DMS153 (cell line): ENCODE measurements at regions not wholly inside any gene's neighbourhood (a gene's known extent, or its start where the extent isn't known, plus 50 kb on each side); places are given as distances from the start of the nearest gene placed in this dataset.

Experiments used
- DNase-seq: peaks from one replicate; lab custom pipeline; 2025; lab: John Stamatoyannopoulos, UW

GRCh38 chr14:22452330-22452729 lies 136.7 kb downstream of the DAD1 start:
- no peak for DNase-seq

- DNase-seq: no peak
These were observed 138.8 kb downstream of the DAD1 start for GRCh38 chr14:22450266-22450665.

- DNase-seq: no peak
These were observed 139.5 kb downstream of the DAD1 start for GRCh38 chr14:22449600-22449905.

GRCh38 chr14:22448905-22449599 lies 140.0 kb downstream of the DAD1 start:
- DNase-seq: no peak

- no peak for DNase-seq
These were observed 140.8 kb downstream of the DAD1 start for GRCh38 chr14:22448035-22448904.

GRCh38 chr14:22438742-22439141 lies 150.3 kb downstream of the DAD1 start:
- DNase-seq: no peak

- DNase-seq: no peak
These were observed 154.0 kb downstream of the DAD1 start for GRCh38 chr14:22434901-22435550.

GRCh38 chr14:22434030-22434429 lies 155.0 kb downstream of the DAD1 start:
- no peak for DNase-seq

GRCh38 chr14:22433069-22433468 lies 156.0 kb downstream of the DAD1 start:
- no peak for DNase-seq

GRCh38 chr14:22432348-22432976 lies 156.6 kb downstream of the DAD1 start:
- no peak for DNase-seq

GRCh38 chr14:22429546-22430294 lies 159.3 kb downstream of the DAD1 start:
- DNase-seq: no peak

GRCh38 chr14:22428700-22429291 lies 160.2 kb downstream of the DAD1 start:
- no peak for DNase-seq

- no peak for DNase-seq
These were observed 161.2 kb downstream of the DAD1 start for GRCh38 chr14:22427771-22428231.

GRCh38 chr14:22426711-22427110 lies 162.3 kb downstream of the DAD1 start:
- no peak for DNase-seq

GRCh38 chr14:22423958-22424357 lies 165.1 kb downstream of the DAD1 start:
- no peak for DNase-seq

- DNase-seq: no peak
These were observed 166.8 kb downstream of the DAD1 start for GRCh38 chr14:22422238-22422637.

GRCh38 chr14:22420598-22421186 lies 168.3 kb downstream of the DAD1 start:
- DNase-seq: no peak

- DNase-seq: no peak
These were observed 169.4 kb downstream of the DAD1 start for GRCh38 chr14:22419620-22420019.

- DNase-seq: no peak
These were observed 170.4 kb downstream of the DAD1 start for GRCh38 chr14:22418631-22419030.

GRCh38 chr14:22417914-22418313 lies 171.1 kb downstream of the DAD1 start:
- DNase-seq: no peak

GRCh38 chr14:22416193-22416592 lies 172.8 kb downstream of the DAD1 start:
- no peak for DNase-seq
